Astrocyte of the cerebellum (primary cell): ENCODE measurements at regions not wholly inside any gene's neighbourhood (a gene's known extent, or its start where the extent isn't known, plus 50 kb on each side); places are given as distances from the start of the nearest gene placed in this dataset.

Experiments
- DNase-seq: peaks from one replicate; pipeline ENCODE4 v3.0.0-alpha.2; 2011; ENCODE audit warnings: low read depth
- H3K4me3 ChIP-seq: 2 replicates; pipeline ENCODE4 v1.5.1; 2011; ENCODE audit warnings: mild to moderate bottlenecking, low read depth, low read length, moderate library complexity
- in situ Hi-C: cut with HindIII; loops from 2 replicates; pipeline ENCODE4 v1.10.0; 2017; ENCODE audit warnings: low sequenced_read_pairs
- TF ChIP-seq, protein P1 (sequence below): IDR thresholded peaks from 2 replicates; pipeline ENCODE4 v1.5.1; 2012; ENCODE audit warnings: low read length, low read depth, moderate library complexity, mild to moderate bottlenecking; ENCODE audit errors: missing control alignments

DNA sequence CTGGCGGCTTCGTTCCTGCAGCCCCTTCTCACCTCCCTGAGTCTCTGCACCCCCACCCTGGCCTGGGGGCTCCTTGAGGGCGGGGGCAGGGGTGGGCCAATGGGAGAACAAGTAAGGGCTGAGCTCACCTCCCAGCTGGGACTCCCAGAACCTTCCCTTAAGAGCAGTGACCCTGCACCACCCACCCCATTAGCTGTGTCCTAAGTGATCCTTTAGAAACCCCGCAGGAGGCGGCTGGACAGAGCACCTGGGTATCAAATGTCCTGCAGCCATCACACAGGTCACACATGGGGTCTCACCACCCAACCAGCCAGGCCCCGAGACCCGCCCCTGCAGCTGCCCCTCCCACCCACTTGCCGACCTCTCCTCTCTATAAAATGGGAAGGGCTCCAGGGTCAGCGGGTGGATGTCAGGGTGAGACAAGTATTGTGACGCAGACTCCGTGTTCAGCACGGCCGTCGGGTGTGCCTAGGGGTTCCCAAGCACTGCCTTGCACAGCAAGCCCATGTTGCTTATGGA lies 151.2 kb upstream of the C14orf180 start:
- in situ Hi-C loops: no loop called here
- TF ChIP-seq, protein P1, sequence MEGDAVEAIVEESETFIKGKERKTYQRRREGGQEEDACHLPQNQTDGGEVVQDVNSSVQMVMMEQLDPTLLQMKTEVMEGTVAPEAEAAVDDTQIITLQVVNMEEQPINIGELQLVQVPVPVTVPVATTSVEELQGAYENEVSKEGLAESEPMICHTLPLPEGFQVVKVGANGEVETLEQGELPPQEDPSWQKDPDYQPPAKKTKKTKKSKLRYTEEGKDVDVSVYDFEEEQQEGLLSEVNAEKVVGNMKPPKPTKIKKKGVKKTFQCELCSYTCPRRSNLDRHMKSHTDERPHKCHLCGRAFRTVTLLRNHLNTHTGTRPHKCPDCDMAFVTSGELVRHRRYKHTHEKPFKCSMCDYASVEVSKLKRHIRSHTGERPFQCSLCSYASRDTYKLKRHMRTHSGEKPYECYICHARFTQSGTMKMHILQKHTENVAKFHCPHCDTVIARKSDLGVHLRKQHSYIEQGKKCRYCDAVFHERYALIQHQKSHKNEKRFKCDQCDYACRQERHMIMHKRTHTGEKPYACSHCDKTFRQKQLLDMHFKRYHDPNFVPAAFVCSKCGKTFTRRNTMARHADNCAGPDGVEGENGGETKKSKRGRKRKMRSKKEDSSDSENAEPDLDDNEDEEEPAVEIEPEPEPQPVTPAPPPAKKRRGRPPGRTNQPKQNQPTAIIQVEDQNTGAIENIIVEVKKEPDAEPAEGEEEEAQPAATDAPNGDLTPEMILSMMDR: no peak
- no peak overlapping the region for H3K4me3 ChIP-seq
- DNase-seq: no peak

GRCh38 chr14:104428860-104429259 lies 150.7 kb upstream of the C14orf180 start:
- TF ChIP-seq, protein P1: no peak
- no peak overlapping the region for H3K4me3 ChIP-seq
- in situ Hi-C loops: no loop called here
- DNase-seq: no peak

DNA sequence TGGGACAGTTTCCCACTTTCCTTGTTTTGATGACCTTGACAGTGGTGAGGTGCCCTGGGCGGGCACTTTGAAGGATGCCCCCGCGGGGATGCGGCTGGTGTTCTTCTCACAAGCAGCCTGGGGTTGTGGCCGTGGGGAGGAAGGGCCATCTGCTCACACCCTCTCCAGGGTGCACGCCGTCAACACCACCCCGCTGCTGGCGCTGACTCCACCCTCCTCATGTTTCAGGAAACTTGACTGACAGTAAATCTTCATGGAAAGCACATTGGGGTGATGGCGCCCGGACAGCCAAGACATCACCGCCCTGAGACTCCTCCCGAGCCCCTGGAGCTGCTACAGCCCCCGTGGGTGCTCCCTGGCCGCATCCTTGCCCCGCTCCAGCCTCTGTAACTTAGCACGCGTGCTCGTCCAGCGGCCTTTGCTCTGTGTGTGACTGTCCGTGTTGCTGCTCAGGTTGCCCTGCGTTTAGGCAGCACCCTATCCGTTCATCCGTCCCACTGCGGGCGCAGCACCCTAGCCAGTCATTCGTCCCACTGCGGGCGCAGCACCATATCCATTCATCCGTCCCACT lies 150.2 kb upstream of the C14orf180 start:
- no peak for DNase-seq
- in situ Hi-C loops: no loop called here
- TF ChIP-seq, protein P1: no peak
- H3K4me3 ChIP-seq: no peak overlapping the region

DNA sequence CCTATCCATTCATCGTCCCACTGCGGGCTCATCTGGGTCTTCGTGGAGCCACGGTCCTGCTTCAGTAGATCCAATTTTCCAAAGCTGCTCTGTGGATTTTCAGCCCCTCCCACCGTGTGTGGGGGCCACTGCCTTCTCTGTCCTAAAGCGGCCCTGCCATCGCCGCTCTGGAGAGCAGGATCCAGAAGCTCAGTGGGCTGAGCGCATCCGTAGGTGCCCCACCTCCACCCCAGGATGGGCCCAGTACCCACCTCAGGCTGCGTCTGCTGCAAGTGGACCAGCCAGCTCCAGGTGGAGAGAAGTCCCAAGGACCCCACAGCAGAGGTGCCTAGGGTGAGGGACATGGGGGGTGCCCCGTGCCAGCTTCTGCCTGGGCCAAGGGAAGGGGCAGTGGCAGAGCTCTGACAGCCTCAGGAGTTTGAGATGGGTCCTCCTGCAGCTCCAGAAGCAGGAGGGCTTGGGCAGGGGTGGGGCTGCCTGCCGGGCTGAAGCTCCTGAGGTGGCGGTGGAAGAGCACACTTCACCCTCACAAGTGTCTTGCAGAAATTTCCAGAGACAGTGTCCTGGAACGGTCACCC lies 148.1 kb upstream of the C14orf180 start:
- DNase-seq: no peak
- TF ChIP-seq, protein P1: no peak
- in situ Hi-C loops: no loop called here
- H3K4me3 ChIP-seq: no peak overlapping the region

- TF ChIP-seq, protein P1: no peak
- DNase-seq: no peak
- H3K4me3 ChIP-seq: no peak overlapping the region
- in situ Hi-C loops: no loop called here
These were observed 147.5 kb upstream of the C14orf180 start for GRCh38 chr14:104431929-104432541.

- no peak for DNase-seq
- TF ChIP-seq, protein P1: no peak
- in situ Hi-C loops: no loop called here
- H3K4me3 ChIP-seq: no peak overlapping the region
These were observed 146.8 kb upstream of the C14orf180 start for GRCh38 chr14:104432611-104433231.
